Activated CD8-positive, alpha-beta T cell treated with anti-CD3 and anti-CD28 coated beads, Interleukin-2, amount 10 ng/mL, durations not matched to agents 7 days and 5 days (primary cell): ENCODE measurements at regions not wholly inside any gene's neighbourhood (a gene's known extent, or its start where the extent isn't known, plus 50 kb on each side); places are given as distances from the start of the nearest gene placed in this dataset.
"Not testable (repeated sequence)": the region's sequence is repeated elsewhere in the genome, so short reads cannot be mapped to it uniquely, and the experiment has no call there.

Experiments
- ATAC-seq: fragments of 150-1000 bp; cut with Tn5 transposase; one replicate; pipeline ENCODE4 v1.10.0; 2021; ENCODE audit warnings: moderate library complexity
- CTCF ChIA-PET: fragments of 350-600 bp; sonication (Branson Sonifier 250); formaldehyde crosslinking; loops from one replicate; lab custom pipeline; 2021; ENCODE audit warnings: antibody characterized with exemption; lab: Charles Lee
- POLR2A ChIA-PET: fragments of 350-600 bp; sonication (Branson Sonifier 250); formaldehyde crosslinking; loops from one replicate; lab custom pipeline; 2021; ENCODE audit warnings: antibody characterized with exemption; lab: Charles Lee
- DNase-seq: peaks from one replicate; pipeline ENCODE4 v3.0.0-alpha.2; 2020
- H3K27ac Mint-ChIP-seq: one replicate; pipeline ENCODE4 v1.8.0; 2021; ENCODE audit warnings: mild to moderate bottlenecking, mixed read lengths
- H3K27me3 Mint-ChIP-seq: one replicate; pipeline ENCODE4 v1.8.0; 2021; ENCODE audit warnings: low read depth, mixed read lengths
- H3K36me3 Mint-ChIP-seq: one replicate; pipeline ENCODE4 v1.8.0; 2021; ENCODE audit warnings: low read depth, mixed read lengths
- H3K4me1 Mint-ChIP-seq: one replicate; pipeline ENCODE4 v1.8.0; 2021; ENCODE audit warnings: low read depth, mixed read lengths
- H3K4me3 Mint-ChIP-seq: one replicate; pipeline ENCODE4 v1.8.0; 2021; ENCODE audit warnings: mild to moderate bottlenecking, mixed read lengths
- H3K9me3 Mint-ChIP-seq: one replicate; pipeline ENCODE4 v1.8.0; 2022; ENCODE audit warnings: mixed read lengths; ENCODE audit not compliant: insufficient read depth

GRCh38 chr15:53811530-53811929 lies 52.1 kb upstream of the WDR72 start:
- no peak overlapping the region for H3K4me3 Mint-ChIP-seq
- H3K4me1 Mint-ChIP-seq: no peaks in the 10 kb centered on the region
- DNase-seq (no peak), ATAC-seq (no peak)
- no peaks in the 10 kb centered on the region for H3K9me3 Mint-ChIP-seq
- H3K36me3 Mint-ChIP-seq: no peaks in the 10 kb centered on the region
- H3K27me3 Mint-ChIP-seq: no peaks in the 10 kb centered on the region
- ChIA-PET CTCF (no interaction called here), POLR2A (no interaction called here)
- no peak overlapping the region for H3K27ac Mint-ChIP-seq

DNA sequence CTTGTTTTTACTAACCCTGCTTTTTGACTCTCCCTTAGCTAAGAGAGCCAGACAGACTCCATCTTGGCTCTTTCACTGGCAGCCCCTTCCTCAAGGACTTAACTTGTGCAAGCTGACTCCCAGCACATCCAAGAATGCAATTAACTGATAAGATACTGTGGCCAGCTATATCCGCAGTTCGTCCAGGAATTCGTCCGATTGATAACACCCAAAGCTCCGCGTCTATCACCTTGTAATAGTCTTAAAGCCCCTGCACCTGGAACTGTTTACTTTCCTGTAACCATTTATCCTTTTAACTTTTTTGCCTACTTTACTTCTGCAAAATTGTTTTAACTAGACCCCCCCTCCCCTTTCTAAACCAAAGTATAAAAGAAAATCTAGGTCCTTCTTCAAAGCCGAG lies 50.8 kb upstream of the WDR72 start:
- H3K4me1 Mint-ChIP-seq, H3K36me3 Mint-ChIP-seq, DNase-seq, POLR2A ChIA-PET, H3K4me3 Mint-ChIP-seq, ATAC-seq, H3K9me3 Mint-ChIP-seq, CTCF ChIA-PET, H3K27me3 Mint-ChIP-seq, H3K27ac Mint-ChIP-seq: not testable (repeated sequence)
